ENCODE measurements at regions not wholly inside any gene's neighbourhood (a gene's known extent, or its start where the extent isn't known, plus 50 kb on each side); places are given as distances from the start of the nearest gene placed in this dataset.

- Histone ChIP-seq H3K4ac (replicated peaks; ENCODE audit: insufficient read length, low read depth, low read length) (no peak overlapping the region), H2AK5ac (ENCODE audit: low read depth, low read length) (no peak overlapping the region), H3K23me2 (ENCODE audit: low read depth, low read length) (no peaks in the 10 kb centered on the region), H2BK12ac (ENCODE audit: low read depth, low read length) (no peak overlapping the region), H3K18ac (ENCODE audit: extremely low read depth, low read length) (no peak overlapping the region), H3K14ac (ENCODE audit: insufficient read length) (no peak overlapping the region), H4K20me1 (replicated peaks in 1 of 2; ENCODE audit: control insufficient read depth in 1 of 2, insufficient read depth in 2 of 2, low read length in 2 of 2) (no peaks in the 10 kb centered on the region), H3K27ac (ENCODE audit: low read depth, low read length) (no peak overlapping the region), H3K4me2 (ENCODE audit: insufficient read depth in 1 of 2, low read depth in 2 of 2, low read length in 2 of 2) (no peak overlapping the region), H3K9me3 (ENCODE audit: insufficient read depth in 2 of 2, low read depth in 1 of 2, low read length in 1 of 2) (no peaks in the 10 kb centered on the region), H3K4me1 (replicated peaks in 1 of 4; ENCODE audit: control insufficient read depth in 3 of 4, insufficient read depth in 4 of 4, low read length in 3 of 4) (no peaks in the 10 kb centered on the region), H2BK20ac (ENCODE audit: low read length) (no peak overlapping the region), H4K5ac (ENCODE audit: insufficient read length, low read depth, low read length) (no peak overlapping the region), H2BK5ac (ENCODE audit: low read depth, low read length) (no peak overlapping the region), H3K79me1 (ENCODE audit: low read depth, low read length) (no peaks in the 10 kb centered on the region), H4K91ac (replicated peaks; ENCODE audit: insufficient read length, low read length) (no peak overlapping the region), H3K36me3 (ENCODE audit: control insufficient read depth in 2 of 4, insufficient read depth in 4 of 4, low read length in 3 of 4) (no peaks in the 10 kb centered on the region; a peak in 1 of 8 replicates), H3K4me3 (ENCODE audit: extremely low read depth in 1 of 4, insufficient read depth in 2 of 4, low read depth in 3 of 4, low read length in 4 of 4) (no peak overlapping the region), H3K27me3 (replicated peaks in 1 of 4; ENCODE audit: control insufficient read depth in 3 of 4, extremely low read depth in 1 of 4, insufficient read depth in 3 of 4, low read length in 3 of 4) (no peaks in the 10 kb centered on the region; a peak in 1 of 7 replicates), H2BK15ac (ENCODE audit: low read length) (no peak overlapping the region), H3K23ac (ENCODE audit: insufficient read length) (no peak overlapping the region), H3K79me2 (ENCODE audit: control insufficient read depth in 1 of 2, insufficient read depth in 2 of 2, low read length in 2 of 2) (no peaks in the 10 kb centered on the region), H2AFZ (ENCODE audit: low read length) (no peak overlapping the region), H3K56ac (replicated peaks; ENCODE audit: insufficient read length, low read depth, low read length) (no peak overlapping the region), H3K9ac (replicated peaks in 1 of 4; ENCODE audit: extremely low read depth in 1 of 4, low read depth in 3 of 4, low read length in 3 of 4) (no peak overlapping the region), H2BK120ac (replicated peaks; ENCODE audit: low read depth, low read length) (no peak overlapping the region), H4K8ac (ENCODE audit: extremely low read depth, insufficient read depth, low read length) (no peak overlapping the region)
- WGBS, 2 experiments (ENCODE audit: extremely low coverage in 1 of 2, insufficient coverage in 1 of 2, insufficient read length in 1 of 2, insufficient replicate concordance in 2 of 2, low coverage in 1 of 2, low lambda C conversion rate in 2 of 2, missing lambda C conversion rate in 1 of 2) = 88% methylated on average over 6 of the region's 6 CpGs; no CpG with 5 or more reads in 1 of the 2 experiments
- CTCF ChIA-PET (ENCODE audit: partially characterized antibody) = interaction anchor here (0.7 to 1.3 kb wide), 3 partner anchors 8 to 521 kb away, joined by 3 to 4 read pairs (median 3); no protein-coding TSS in a partner anchor
- DNase-seq (ENCODE audit: low read depth in 1 of 2, low spot score in 2 of 2) (no peak), FAIRE-seq (no peak)
- POLR2A ChIA-PET (ENCODE audit: partially characterized antibody) = no interaction called here
- TF ChIP-seq SIN3A (conservative IDR thresholded peaks at IDR 0.05 in 1 of 2, IDR thresholded peaks at IDR 0.05 in 1 of 2; ENCODE audit: low read depth in 1 of 2, low read length in 2 of 2) (no peak), TAF7 (optimal IDR thresholded peaks at IDR 0.05; ENCODE audit: borderline replicate concordance, low read depth, low read length) (no peak), RAD21 (IDR thresholded peaks at IDR 0.05 in 1 of 2, conservative IDR thresholded peaks at IDR 0.05 in 1 of 2; ENCODE audit: low read depth in 2 of 2, low read length in 2 of 2) (no peak), BRCA1 (IDR thresholded peaks at IDR 0.05; ENCODE audit: low read depth, low read length) (no peak), SRF (IDR thresholded peaks at IDR 0.05; ENCODE audit: low read depth, low read length) (no peak), TEAD4 (IDR thresholded peaks at IDR 0.05; ENCODE audit: low read depth, low read length) (no peak), CTCF (IDR thresholded peaks at IDR 0.05; ENCODE audit: control extremely low read depth in 1 of 3, insufficient read depth in 1 of 3, low read depth in 1 of 3, low read length in 3 of 3) (no peak), E2F6 (IDR thresholded peaks at IDR 0.05) (no peak), TAF1 (IDR thresholded peaks at IDR 0.05; ENCODE audit: low read depth, low read length) (no peak), CREB1 (IDR thresholded peaks at IDR 0.05) (no peak), POU5F1 (IDR thresholded peaks at IDR 0.05; ENCODE audit: low read depth, low read length) (no peak)
Measured at GRCh38 chr11:79627281-79627680, 186.5 kb upstream of the TENM4 start.

Data from H1 (cell line).